ENCODE measurements at regions not wholly inside any gene's neighbourhood (a gene's known extent, or its start where the extent isn't known, plus 50 kb on each side); places are given as distances from the start of the nearest gene placed in this dataset.

GRCh38 chr21:19724081-19724480 is 1274.1 kb upstream of the NCAM2 start:
- DNase-seq = no peak

GRCh38 chr21:19731251-19731650 is 1267.0 kb upstream of the NCAM2 start:
- no peak for DNase-seq

- DNase-seq = no peak
Observed at GRCh38 chr21:19759836-19760235, 1238.4 kb upstream of the NCAM2 start.

- DNase-seq = no peak
Observed at GRCh38 chr21:19767546-19767945, 1230.7 kb upstream of the NCAM2 start.

GRCh38 chr21:19771881-19772280 is 1226.3 kb upstream of the NCAM2 start:
- no peak for DNase-seq

GRCh38 chr21:19776076-19776475 is 1222.1 kb upstream of the NCAM2 start:
- DNase-seq = no peak

- no peak for DNase-seq
Observed at GRCh38 chr21:19781881-19782652, 1216.1 kb upstream of the NCAM2 start.

GRCh38 chr21:19785941-19786340 is 1212.3 kb upstream of the NCAM2 start:
- DNase-seq = no peak

- DNase-seq = no peak
Observed at GRCh38 chr21:19792004-19792403, 1206.2 kb upstream of the NCAM2 start.

GRCh38 chr21:19807201-19807600 is 1191.0 kb upstream of the NCAM2 start:
- no peak for DNase-seq

GRCh38 chr21:19810779-19811178 is 1187.4 kb upstream of the NCAM2 start:
- no peak for DNase-seq

- no peak for DNase-seq
Observed at GRCh38 chr21:19830446-19830845, 1167.8 kb upstream of the NCAM2 start.

- no peak for DNase-seq
Observed at GRCh38 chr21:19832551-19832950, 1165.7 kb upstream of the NCAM2 start.

GRCh38 chr21:19833082-19833481 is 1165.1 kb upstream of the NCAM2 start:
- DNase-seq = no peak

- no peak for DNase-seq
Observed at GRCh38 chr21:19842601-19843000, 1155.6 kb upstream of the NCAM2 start.

GRCh38 chr21:19844334-19844733 is 1153.9 kb upstream of the NCAM2 start:
- no peak for DNase-seq

- no peak for DNase-seq
Observed at GRCh38 chr21:19850157-19850556, 1148.1 kb upstream of the NCAM2 start.

- no peak for DNase-seq
Observed at GRCh38 chr21:19853061-19853460, 1145.1 kb upstream of the NCAM2 start.

- DNase-seq = no peak
Observed at GRCh38 chr21:19853709-19854575, 1144.3 kb upstream of the NCAM2 start.

- no peak for DNase-seq
Observed at GRCh38 chr21:19855522-19855921, 1142.7 kb upstream of the NCAM2 start.

GRCh38 chr21:19864476-19864875 is 1133.7 kb upstream of the NCAM2 start:
- no peak for DNase-seq

GRCh38 chr21:19870682-19871081 is 1127.5 kb upstream of the NCAM2 start:
- no peak for DNase-seq

GRCh38 chr21:19874521-19874920 is 1123.7 kb upstream of the NCAM2 start:
- DNase-seq = no peak

- DNase-seq = no peak
Observed at GRCh38 chr21:19878133-19878532, 1120.1 kb upstream of the NCAM2 start.

All from stimulated activated CD4-positive, alpha-beta T cell treated with anti-CD3 and anti-CD28 coated beads, Interleukin-4, amount 100 ng/mL, for 4 hours (primary cell).